ENCODE measurements at regions not wholly inside any gene's neighbourhood (a gene's known extent, or its start where the extent isn't known, plus 50 kb on each side); places are given as distances from the start of the nearest gene placed in this dataset.
"Not testable (repeated sequence)": the region's sequence is repeated elsewhere in the genome, so short reads cannot be mapped to it uniquely, and the experiment has no call there.

DNA sequence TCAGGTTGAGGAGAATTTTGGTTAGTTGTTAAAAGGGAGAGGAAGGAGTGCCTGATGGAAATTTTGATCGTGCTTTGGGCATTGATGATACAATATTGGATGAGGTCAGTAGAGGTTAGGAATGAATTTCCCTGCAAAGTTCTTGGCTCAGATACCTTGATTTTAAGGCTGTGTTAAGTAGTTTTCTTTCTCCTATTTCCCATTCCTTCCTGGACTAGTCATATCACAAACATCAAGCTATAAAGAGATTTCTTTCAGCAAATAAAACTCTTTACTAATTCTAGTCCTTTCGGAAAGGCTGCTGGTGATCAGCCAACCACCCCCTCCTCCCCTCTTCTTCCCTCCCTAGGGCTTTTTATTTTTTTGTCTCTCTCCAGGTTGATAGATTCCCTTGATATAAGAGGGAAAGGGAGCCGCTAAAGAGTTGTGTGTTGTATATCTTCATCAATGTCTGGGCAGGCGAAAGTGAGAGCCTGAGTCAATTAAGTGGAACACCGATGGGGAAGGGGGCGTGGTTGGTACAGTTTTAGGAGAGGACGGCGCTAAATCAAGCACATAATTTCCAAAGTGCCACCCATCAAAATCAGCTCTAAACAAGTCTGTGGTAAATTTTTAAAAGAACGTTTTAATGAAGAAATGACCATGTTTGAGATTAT, 100.1 kb upstream of the PLXNA2 start:
- no peaks in the 10 kb centered on the region for H3K36me3 ChIP-seq
- no peak for TF ChIP-seq CTCF (IDR thresholded peaks at IDR 0.05)
- no peaks in the 10 kb centered on the region for H3K4me1 ChIP-seq
- H3K27ac ChIP-seq: no peak overlapping the region
- H3K4me3 ChIP-seq: no peak overlapping the region
- H3K9me3 ChIP-seq: no peaks in the 10 kb centered on the region
- no peak for ATAC-seq
- intact Hi-C loops (cut with DNase I): no loop called here
- no peak for DNase-seq
- no peaks in the 10 kb centered on the region for H3K27me3 ChIP-seq

DNA sequence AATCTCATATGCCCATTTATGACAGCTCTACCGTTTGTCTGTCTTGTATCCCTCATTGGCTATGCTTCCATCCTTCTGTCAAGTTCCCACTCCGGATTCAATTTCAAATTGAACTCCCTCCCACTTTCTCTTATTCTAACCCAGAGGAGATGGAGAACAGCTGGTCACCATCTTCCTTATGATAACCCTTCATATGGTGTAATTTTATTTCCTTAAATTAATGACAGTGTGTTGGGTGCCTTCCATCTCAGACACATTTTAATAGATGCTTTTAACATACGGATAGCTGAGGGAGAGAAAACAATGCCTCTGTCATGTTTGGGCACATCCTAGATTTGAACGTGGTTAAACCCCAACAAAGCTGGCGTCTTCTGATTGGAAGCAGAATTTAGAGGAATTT, 103.0 kb upstream of the PLXNA2 start:
- Histone ChIP-seq H3K27me3 (no peaks in the 10 kb centered on the region), H3K9me3 (no peaks in the 10 kb centered on the region), H3K4me3 (no peak overlapping the region), H3K27ac (no peak overlapping the region), H3K36me3 (no peaks in the 10 kb centered on the region), H3K4me1 (no peaks in the 10 kb centered on the region)
- TF ChIP-seq CTCF (IDR thresholded peaks at IDR 0.05): no peak
- no peak for ATAC-seq
- peak in 2 of 4 donors; percentile 20 to 40 for DNase-seq
- intact Hi-C loops (cut with DNase I): no loop called here

DNA sequence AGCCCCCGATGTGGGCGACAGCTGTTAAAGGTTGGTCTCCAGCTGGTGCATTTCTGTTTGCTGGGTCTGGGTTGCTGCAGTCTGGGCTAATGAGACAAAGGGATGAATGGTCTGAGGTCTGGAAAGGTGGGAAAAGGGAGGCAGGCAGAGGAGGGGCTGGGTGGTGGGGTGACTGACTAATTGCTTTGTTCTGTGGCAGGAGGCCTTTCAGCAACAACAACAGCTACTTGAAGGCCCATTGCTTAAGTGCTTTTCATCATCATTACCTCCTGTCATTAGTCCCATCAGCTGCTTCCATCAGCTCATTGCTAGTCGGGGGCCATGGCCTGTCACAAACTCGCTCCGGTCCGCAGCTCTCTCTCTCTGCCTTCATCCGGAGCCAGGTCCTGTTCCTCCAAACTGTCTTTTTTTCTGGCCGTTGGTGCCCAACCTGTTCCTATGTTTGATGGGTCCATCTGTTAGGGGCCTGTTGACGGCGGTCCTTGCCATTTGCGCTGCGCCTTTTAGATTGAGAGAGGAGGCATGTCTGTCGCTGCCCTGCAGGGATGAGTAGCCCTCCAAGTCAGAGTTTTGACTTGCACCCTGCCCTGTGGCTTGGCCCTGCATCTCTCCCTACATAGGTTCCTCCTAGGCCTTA, 105.6 kb upstream of the PLXNA2 start:
- ATAC-seq (no peak), DNase-seq (no peak)
- Histone ChIP-seq H3K27ac (no peak overlapping the region), H3K9me3 (no peaks in the 10 kb centered on the region), H3K27me3 (no peaks in the 10 kb centered on the region), H3K36me3 (no peaks in the 10 kb centered on the region), H3K4me3 (no peak overlapping the region), H3K4me1 (no peaks in the 10 kb centered on the region)
- no peak for TF ChIP-seq CTCF (IDR thresholded peaks at IDR 0.05)
- intact Hi-C loops (cut with DNase I): no loop called here

- no peaks in the 10 kb centered on the region for H3K4me1 ChIP-seq
- DNase-seq (no peak), ATAC-seq (no peak)
- H3K27ac ChIP-seq: no peak overlapping the region
- H3K9me3 ChIP-seq: no peaks in the 10 kb centered on the region
- no peak for TF ChIP-seq CTCF (IDR thresholded peaks at IDR 0.05)
- H3K36me3 ChIP-seq: no peaks in the 10 kb centered on the region
- intact Hi-C loops (cut with DNase I): no loop called here
- H3K27me3 ChIP-seq: no peaks in the 10 kb centered on the region
- H3K4me3 ChIP-seq: no peak overlapping the region
These were observed 106.6 kb upstream of the PLXNA2 start for GRCh38 chr1:208350815-208351214.

DNA sequence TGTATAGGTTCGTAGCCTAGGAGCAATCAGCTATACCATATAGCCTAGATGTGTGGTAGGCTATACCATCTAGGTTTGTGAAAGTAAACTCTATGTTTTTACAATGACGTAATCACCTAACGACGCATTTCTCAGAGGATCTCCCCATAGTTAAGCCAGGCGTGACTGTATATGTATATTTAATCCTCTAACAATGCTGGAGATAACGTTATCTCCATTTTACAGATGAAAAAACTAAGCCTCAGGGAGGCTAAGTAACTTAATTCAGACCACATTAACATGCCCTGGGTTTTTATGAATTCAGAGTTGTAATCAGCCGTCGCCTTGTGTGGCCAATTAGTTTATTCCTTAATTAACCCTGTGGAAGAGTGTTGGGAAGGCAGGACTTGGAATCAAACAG, 107.7 kb upstream of the PLXNA2 start:
- H3K36me3 ChIP-seq: no peaks in the 10 kb centered on the region
- H3K9me3 ChIP-seq: no peaks in the 10 kb centered on the region
- DNase-seq: no peak
- no peaks in the 10 kb centered on the region for H3K4me1 ChIP-seq
- no peak for ATAC-seq
- TF ChIP-seq CTCF (IDR thresholded peaks at IDR 0.05): no peak
- H3K27me3 ChIP-seq: no peaks in the 10 kb centered on the region
- intact Hi-C loops (cut with DNase I): no loop called here
- no peak overlapping the region for H3K27ac ChIP-seq
- no peak overlapping the region for H3K4me3 ChIP-seq

DNA sequence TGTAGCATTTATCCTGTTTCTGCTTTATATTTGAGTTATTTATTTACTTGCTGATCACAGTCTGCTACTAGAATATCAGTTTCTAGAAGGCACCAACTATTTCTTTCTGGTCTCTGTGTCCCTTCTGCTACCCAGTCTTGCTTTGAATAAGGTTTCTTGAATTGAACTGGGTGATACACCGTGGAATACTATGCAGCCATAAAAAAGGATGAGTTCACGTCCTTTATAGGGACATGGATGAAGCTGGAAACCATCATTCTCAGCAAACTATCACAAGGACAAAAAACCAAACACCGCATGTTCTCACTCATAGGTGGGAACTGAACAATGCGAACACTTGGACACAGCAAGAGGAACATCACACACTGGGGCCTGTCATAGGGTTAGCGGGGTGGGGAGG, 109.6 kb upstream of the PLXNA2 start:
- H3K27ac ChIP-seq; H3K4me3 ChIP-seq; ATAC-seq; DNase-seq; intact Hi-C loops (cut with DNase I); H3K27me3 ChIP-seq; H3K36me3 ChIP-seq; H3K4me1 ChIP-seq; H3K9me3 ChIP-seq: not testable (repeated sequence)

All from left lung (tissue), 4 donors.